RWPE2 (cell line): ENCODE measurements at regions not wholly inside any gene's neighbourhood (a gene's known extent, or its start where the extent isn't known, plus 50 kb on each side); places are given as distances from the start of the nearest gene placed in this dataset.

Experiments used
- ATAC-seq: fragments of 200-7000 bp; cut with Tn5 transposase; 3 replicates; pipeline ENCODE4 v1.9.1; 2021; ENCODE audit warnings: low read depth
- DNase-seq: peaks from one replicate; pipeline ENCODE4 v3.0.0-alpha.2; 2020; ENCODE audit warnings: low spot score
- H3K27ac ChIP-seq: fragments of 450-650 bp; 2 replicates; pipeline ENCODE4 v1.5.1; 2017; ENCODE audit warnings: mild to moderate bottlenecking; ENCODE audit not compliant: poor library complexity, severe bottlenecking
- H3K27me3 ChIP-seq: fragments of 250-450 bp; sonication (Bioruptor Pico); 2 replicates; pipeline ENCODE4 v1.5.1; 2021; ENCODE audit warnings: mild to moderate bottlenecking, moderate library complexity; ENCODE audit not compliant: insufficient read depth, poor library complexity, severe bottlenecking
- H3K36me3 ChIP-seq: fragments of 250-450 bp; sonication (Bioruptor Pico); 2 replicates; pipeline ENCODE4 v1.5.1; 2020; ENCODE audit warnings: low read depth, mild to moderate bottlenecking, moderate library complexity
- H3K4me1 ChIP-seq: fragments of 250-450 bp; sonication (Bioruptor Pico); 2 replicates; pipeline ENCODE4 v1.5.1; 2021; ENCODE audit warnings: mild to moderate bottlenecking, moderate library complexity; ENCODE audit not compliant: insufficient read depth, poor library complexity, severe bottlenecking
- H3K4me3 ChIP-seq: fragments of 250-450 bp; sonication (Bioruptor Pico); 2 replicates; pipeline ENCODE4 v1.5.1; 2021; ENCODE audit warnings: mild to moderate bottlenecking, moderate library complexity; ENCODE audit not compliant: severe bottlenecking
- H3K9me3 ChIP-seq: fragments of 250-450 bp; sonication (Bioruptor Pico); 2 replicates; pipeline ENCODE4 v1.5.1; 2021; ENCODE audit warnings: mild to moderate bottlenecking, moderate library complexity; ENCODE audit not compliant: severe bottlenecking
- CTCF ChIP-seq: fragments of 450-650 bp; IDR thresholded peaks from one replicate; pipeline ENCODE4 v1.5.1; 2017; ENCODE audit warnings: mild to moderate bottlenecking, moderate library complexity; ENCODE audit not compliant: poor library complexity, severe bottlenecking

- no peaks in the 10 kb centered on the region for H3K4me1 ChIP-seq
- H3K27ac ChIP-seq, result no peak overlapping the region
- TF ChIP-seq CTCF, result no peak
- H3K36me3 ChIP-seq, result no peaks in the 10 kb centered on the region
- ATAC-seq (no peak), DNase-seq (no peak)
- no peaks in the 10 kb centered on the region for H3K9me3 ChIP-seq
- H3K4me3 ChIP-seq, result no peak overlapping the region
- no peaks in the 10 kb centered on the region for H3K27me3 ChIP-seq
Observed at GRCh38 chr12:77179515-77179914, 114.1 kb upstream of the E2F7 start.

DNA sequence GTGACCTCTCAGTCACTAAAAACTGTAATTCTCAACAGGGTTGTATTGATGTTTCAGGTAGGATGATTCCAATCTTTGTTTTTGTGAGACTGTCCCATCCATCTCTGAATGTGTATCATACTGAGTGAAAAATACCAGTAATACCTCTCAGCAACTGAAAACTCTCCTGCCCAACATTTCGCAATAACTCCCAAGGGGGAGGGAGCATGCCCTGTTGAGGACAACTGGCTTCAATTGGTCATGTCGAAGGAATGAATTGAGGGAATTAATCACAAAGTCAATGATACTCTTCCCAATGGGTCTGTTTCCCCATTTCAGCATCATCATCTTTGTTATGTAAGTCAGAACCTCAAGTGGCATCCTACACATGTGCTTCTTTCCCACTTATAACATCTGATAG lies 102.4 kb upstream of the E2F7 start:
- TF ChIP-seq CTCF, result no peak
- H3K36me3 ChIP-seq, result no peaks in the 10 kb centered on the region
- no peak overlapping the region for H3K4me3 ChIP-seq
- ATAC-seq (no peak), DNase-seq (no peak)
- no peak overlapping the region for H3K27ac ChIP-seq
- no peaks in the 10 kb centered on the region for H3K4me1 ChIP-seq
- no peaks in the 10 kb centered on the region for H3K9me3 ChIP-seq
- no peaks in the 10 kb centered on the region for H3K27me3 ChIP-seq

DNA sequence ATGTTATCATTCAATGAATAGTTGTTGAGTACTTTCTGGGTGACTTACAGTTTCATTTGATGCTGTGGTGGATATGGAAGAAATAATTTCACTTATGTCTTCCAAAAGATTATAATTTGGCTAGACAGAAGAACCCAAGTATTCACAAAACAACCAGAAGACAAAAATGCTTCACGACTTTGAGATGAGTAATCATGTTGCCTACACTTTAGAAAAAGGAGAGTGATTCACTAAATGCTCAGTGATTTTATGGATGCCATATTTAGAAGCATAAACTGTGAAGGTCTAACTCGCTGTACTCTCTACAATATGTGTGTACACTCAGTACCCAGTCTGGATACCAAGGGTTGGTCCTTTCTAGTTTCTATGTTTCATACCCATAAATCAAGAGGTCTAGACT lies 101.3 kb upstream of the E2F7 start:
- no peak for TF ChIP-seq CTCF
- ATAC-seq (no peak), DNase-seq (no peak)
- Histone ChIP-seq H3K9me3 (no peaks in the 10 kb centered on the region), H3K4me3 (no peak overlapping the region), H3K4me1 (no peaks in the 10 kb centered on the region), H3K36me3 (no peaks in the 10 kb centered on the region), H3K27me3 (no peaks in the 10 kb centered on the region), H3K27ac (no peak overlapping the region)

DNA sequence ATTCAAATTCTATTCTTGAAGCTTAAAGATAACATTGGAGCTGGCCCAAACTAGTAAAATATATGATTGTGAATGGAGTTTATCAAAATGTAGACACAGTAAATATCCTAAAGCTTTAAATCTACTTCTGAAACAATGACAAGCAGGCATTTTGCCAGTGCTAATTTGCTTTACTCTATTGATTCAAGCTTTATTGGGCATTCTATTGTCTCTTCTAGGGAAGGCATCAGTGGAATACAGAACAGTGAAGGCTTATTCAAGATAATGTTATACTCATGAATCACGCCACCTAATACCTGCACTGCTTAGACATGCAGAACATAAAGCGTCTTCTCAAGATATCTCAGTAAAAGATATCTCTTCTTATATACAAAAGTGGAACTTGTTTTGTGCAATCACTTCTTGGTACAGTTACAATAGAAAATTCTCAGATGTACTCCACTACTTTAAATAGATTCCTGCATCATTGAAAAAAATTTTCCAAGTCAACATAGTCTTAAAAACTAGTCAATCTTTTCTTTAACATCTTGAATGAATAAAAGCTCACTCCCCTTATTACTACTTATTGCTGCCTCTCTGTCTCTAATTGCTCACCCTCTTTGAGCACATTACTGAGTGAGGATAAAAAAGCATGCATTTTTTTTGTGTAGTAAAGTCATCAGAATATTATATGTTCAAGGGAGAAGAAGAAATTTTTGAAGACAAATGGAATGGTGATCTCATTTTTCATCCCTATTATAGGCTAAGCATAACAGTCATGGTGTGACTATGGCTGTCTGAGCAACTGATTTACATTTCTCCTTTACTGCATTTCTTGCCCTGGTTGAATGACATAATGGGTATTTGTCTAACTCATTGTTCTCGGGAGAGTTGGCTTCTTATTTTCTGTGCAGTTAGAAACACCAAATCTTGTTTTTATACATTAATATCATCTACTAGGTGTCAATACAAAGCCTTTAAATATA lies 98.0 kb upstream of the E2F7 start:
- Histone ChIP-seq H3K36me3 (no peaks in the 10 kb centered on the region), H3K4me3 (no peak overlapping the region), H3K9me3 (no peaks in the 10 kb centered on the region), H3K27me3 (no peaks in the 10 kb centered on the region), H3K4me1 (no peaks in the 10 kb centered on the region), H3K27ac (no peak overlapping the region)
- TF ChIP-seq CTCF, result no peak
- ATAC-seq, result no peak
- no peak for DNase-seq

DNA sequence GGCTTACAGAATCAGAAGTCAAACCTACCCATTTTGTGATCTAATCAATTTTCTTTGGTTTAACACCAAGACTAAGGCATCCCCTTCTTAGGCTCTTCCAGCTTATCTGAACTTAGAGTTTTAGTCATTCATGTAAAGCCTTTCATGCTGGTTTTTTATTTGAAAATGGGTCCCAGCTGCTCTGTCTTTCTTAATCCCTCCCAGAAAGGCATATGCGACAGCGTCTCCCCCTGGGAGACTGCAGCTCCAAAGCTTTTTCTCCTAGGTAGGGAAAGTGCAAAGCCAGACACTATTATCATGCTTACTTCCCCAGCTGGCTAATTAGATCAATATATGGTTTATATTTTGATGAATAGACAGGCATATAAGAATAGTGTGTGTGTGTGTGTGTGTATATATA lies 96.6 kb upstream of the E2F7 start:
- H3K9me3 ChIP-seq, result no peaks in the 10 kb centered on the region
- no peak for DNase-seq
- H3K4me1 ChIP-seq, result no peaks in the 10 kb centered on the region
- ATAC-seq, result no peak
- no peaks in the 10 kb centered on the region for H3K36me3 ChIP-seq
- no peak overlapping the region for H3K4me3 ChIP-seq
- H3K27me3 ChIP-seq, result no peaks in the 10 kb centered on the region
- TF ChIP-seq CTCF, result no peak
- no peak overlapping the region for H3K27ac ChIP-seq
